GM21367 (cell line): ENCODE measurements at regions not wholly inside any gene's neighbourhood (a gene's known extent, or its start where the extent isn't known, plus 50 kb on each side); places are given as distances from the start of the nearest gene placed in this dataset.
"Not testable (repeated sequence)": the region's sequence is repeated elsewhere in the genome, so short reads cannot be mapped to it uniquely, and the experiment has no call there.

Source experiments
- ATAC-seq: cut with Tn5 transposase; IDR thresholded peaks from one replicate; pipeline ENCODE4 v1.9.1; 2021; ENCODE audit not compliant: unreplicated experiment

DNA sequence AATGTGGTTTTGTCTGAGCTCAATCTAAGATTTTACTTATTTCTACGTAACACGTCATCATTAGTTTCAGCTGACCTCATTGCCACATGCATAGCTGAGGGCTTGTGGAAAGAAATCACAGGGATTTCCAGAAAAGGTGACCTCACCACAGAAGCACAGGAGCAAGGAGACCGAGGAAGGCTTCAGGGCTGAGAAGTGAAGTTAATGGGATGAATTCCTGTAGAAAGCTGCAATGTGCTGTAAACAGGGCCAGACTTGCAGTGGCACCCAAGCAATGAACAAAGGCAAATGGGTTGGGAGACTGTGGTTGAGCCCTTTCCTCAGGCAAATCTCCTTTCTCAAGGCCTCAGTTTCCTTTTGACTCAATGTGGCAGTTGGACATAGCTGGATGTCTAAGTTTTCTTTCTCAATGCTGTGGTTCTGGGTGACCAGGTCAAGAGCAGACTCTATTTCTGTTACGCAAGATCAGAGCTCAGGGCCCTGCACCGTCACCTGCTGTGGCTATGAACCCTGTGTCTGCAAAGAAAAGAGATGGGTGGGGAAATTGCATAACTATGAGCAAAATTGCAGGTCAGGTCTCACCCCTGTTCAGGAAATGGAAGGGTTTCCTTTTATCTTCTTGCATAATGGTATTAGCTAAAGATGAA, 252.2 kb upstream of the TBL1XR1 start:
- peak; percentile 89 for ATAC-seq

DNA sequence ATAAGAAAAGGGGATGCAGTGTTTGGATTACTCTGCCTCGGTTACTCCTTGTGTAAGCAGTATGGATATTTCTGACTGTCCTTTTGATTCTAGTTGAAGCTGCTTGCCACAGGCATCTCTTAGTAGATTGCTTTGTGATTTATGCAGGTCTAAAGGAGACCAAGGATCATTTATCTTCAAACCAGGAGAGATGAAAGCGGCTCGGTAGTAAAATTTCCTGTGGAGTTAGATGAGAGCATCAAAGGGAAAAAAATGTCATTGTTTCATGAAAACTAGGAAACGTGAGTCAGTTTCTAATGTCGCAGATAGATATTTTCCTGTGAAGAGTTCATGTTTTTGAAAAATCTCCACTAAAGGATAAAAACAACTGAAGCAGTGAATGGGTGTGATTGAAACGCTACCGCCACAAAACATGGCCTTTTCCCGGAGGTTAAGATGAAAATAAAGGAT, 254.0 kb upstream of the TBL1XR1 start:
- ATAC-seq: no peak

GRCh38 chr3:177451864-177452830, 254.9 kb upstream of the TBL1XR1 start:
- no peak for ATAC-seq

GRCh38 chr3:177452831-177453450, 255.7 kb upstream of the TBL1XR1 start:
- no peak for ATAC-seq

DNA sequence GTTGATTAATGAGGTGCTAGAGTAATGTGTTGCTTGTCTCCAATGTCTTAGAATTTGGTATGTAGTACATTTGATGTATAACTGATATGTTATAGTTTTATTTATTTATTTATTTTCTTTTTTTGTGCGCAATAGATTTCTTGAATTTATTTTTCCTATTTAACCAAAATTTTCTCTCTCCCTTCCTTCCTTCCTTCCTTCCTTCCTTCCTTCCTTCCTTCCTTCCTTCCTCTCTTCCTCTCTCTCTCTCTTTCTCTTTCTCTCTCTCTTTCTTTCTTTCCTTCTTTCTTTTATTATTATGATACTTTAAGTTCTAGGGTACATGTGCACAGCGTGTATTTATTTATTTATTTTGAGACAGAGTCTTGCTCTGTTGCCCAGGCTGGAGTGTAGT, 256.2 kb upstream of the TBL1XR1 start:
- ATAC-seq: no peak

GRCh38 chr3:177457204-177457603, 259.9 kb upstream of the TBL1XR1 start:
- ATAC-seq: not testable (repeated sequence)

GRCh38 chr3:177459401-177459800, 262.1 kb upstream of the TBL1XR1 start:
- no peak for ATAC-seq

GRCh38 chr3:177460047-177460446, 262.8 kb upstream of the TBL1XR1 start:
- ATAC-seq: no peak

DNA sequence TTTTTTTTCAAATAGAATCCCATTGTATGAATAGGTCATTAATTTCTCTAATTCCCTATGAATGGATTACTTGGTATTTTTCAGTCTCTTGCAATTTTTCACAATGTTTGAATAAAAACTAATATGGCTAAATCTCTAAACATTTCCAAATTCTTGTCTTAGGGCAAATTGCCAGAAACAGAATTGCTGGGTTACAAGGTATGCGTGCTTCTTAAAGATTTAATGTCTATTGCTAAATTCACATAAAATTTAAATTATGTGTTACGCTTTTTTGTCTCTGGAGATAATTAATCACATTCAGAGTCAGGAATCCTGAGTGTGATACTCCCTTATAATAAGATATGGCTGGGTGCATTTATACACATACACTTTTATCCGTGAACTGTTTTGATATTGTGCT, 264.5 kb upstream of the TBL1XR1 start:
- no peak for ATAC-seq

DNA sequence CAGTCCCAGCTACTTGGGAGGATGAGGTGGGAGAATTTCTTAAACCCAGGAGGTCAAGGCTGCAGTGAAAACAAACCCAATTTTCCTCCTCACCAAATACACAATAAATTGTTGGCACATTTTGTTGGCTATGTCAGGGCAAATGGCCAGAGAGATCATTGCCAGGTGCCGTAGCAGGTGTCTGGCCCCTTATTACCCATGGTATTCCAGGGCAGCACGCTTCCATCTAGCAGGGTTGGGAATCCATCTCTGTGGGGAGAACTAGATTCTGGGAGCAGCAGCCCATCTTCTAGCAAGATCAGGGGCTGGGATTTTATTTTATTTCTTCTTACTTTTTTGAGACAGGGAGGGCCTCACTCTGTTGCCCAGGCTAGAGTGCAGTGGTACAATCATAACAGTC, 266.1 kb upstream of the TBL1XR1 start:
- not testable (repeated sequence) for ATAC-seq

- no peak for ATAC-seq
Observed at GRCh38 chr3:177463863-177464262, 266.6 kb upstream of the TBL1XR1 start.

DNA sequence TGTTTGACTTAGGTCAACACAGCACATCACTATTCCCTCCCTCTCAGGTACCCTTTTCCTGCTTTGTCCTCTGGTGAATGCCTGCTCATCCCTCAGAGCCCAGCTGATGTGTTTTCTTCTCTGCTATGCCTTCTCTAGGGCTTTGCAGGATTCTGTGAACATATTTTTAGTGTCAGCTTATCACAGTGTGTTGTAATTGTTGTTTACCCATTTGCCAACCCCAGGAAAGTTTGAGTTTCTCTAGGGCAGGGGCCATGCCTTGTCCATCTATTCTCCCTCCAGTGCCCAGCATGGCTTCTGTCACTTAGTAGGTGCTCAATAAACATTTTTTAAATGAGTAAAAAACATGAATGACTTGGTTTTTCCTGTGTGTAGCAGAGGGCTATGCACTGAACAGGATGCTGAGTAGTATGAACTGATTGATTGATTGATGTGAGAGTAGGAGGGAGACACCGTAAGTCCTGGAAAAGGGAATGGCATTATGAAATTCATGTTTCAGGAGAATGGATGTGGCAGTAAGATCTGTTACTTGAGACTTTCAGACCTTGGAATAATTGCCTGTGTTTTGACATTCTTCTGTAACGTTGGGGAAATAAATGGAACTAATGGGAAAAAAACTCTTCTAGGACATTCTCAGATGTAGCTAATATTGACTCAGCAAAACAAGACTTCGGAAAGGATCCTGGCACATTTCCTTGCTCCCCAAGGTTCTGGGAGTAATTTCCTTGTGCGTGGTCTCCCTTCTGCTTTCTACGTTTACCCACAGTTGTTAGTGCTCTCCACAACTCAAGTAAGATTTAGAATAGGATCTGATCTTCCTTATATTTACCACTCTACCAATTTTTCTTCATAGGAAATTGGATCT, 267.3 kb upstream of the TBL1XR1 start:
- no peak for ATAC-seq

GRCh38 chr3:177465257-177465642, 268.0 kb upstream of the TBL1XR1 start:
- ATAC-seq: no peak

- no peak for ATAC-seq
Observed at GRCh38 chr3:177466074-177466473, 268.8 kb upstream of the TBL1XR1 start.

DNA sequence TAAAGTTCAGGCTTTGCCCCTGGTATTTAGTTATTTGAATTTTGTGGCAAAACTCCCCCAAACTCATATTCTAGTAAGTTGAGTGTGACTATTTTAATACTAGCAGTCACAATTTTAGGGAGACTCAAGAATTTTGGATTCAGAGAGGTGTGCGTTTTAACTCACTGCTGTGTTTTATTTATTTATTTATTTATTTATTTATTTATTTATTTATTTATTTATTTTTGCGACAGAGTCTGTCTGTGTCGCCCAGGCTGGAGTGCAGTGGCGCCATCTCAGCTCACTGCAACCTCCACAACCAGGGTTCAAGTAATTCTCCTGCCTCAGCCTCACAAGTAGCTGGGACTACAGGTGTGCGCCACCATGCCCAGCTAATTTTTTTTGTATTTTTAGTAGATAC, 269.3 kb upstream of the TBL1XR1 start:
- ATAC-seq: not testable (repeated sequence)

DNA sequence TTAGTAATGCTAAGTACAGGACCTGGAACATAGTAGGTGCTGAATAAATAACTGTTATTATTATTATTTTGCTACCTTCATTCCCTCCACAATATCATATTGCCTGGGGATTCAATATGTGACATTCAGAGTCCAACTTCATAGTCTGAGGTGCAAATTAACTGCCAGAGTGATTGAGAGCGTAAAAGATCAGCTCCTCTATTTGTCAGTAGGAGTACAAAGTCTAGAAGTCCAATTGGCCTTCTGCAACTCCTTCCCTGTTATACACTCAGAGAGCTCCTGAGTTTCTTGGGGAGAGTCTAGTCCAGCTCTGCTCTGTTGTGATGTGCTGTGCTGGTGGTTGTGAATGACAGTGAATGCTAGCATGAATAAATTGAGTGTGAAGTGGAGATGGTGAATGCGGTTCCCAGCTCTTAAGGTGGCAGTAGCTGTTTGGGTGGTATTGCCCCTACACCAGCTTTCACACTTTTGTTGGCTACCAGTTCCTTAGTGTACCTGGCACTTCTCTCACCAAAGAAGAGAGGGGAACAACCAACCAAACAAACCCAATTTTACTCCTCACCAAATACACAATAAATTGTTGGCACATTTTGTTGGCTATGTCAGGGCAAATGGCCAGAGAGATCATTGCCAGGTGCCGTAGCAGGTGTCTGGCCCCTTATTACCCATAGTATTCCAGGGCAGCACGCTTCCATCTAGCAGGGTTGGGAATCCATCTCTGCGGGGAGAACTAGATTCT, 270.1 kb upstream of the TBL1XR1 start:
- no peak for ATAC-seq

DNA sequence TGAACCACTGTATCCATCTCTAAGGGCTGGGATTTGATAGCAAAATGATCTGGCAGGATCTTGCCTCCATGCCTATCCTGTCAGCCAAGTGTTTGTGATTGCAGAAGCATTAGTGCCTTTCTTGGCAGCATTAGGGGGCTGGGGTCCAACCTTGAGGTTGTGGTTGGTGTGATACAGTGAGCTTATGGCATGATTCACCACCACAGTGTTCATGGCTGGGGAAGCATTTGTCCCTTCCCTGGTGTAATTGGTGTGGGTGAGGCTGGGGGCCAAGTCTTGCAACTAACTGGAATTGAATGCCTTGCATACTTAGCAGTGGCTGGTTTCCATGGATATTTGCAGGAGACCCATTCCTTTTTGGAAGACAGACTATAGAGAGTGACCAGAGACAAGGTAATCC, 271.0 kb upstream of the TBL1XR1 start:
- ATAC-seq: no peak

DNA sequence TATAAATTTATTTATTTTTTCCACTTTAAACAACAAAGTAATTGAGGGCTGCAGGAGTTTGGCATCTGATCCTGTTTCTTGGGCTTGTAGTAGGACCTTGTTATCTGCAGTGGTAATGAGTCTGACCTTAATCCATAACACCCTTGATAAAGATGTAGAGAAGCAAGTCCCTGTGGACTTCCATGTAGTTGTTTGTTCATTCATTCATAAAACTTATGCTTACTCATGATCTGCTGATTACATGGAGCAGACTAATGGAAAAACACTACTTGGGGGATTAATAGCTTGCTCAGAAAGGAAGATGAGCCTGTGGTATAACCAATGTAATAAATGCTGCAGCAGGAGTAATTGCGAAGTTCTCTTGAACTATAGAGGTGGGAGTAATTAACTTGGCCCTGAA, 271.5 kb upstream of the TBL1XR1 start:
- no peak for ATAC-seq

DNA sequence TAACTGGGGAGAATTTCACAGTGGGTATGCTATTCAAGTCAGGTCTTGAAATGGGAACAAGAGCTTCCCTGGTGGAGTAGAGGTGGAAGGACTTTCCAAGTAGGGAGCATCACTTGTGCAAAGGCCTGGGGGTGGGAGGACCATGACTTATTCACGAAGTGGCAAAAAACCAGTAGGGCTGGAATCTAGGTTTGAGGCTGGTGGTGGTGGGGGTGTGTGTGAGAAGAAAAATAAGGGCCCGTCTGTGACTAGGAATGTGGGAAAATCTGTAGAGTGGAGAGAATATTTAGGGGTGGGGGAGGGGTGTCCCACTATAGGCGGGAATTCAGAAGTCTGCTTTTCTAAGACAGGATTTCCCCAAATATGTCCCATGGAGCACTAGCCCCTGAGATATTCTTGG, 271.9 kb upstream of the TBL1XR1 start:
- ATAC-seq: no peak
